ENCODE measurements at regions not wholly inside any gene's neighbourhood (a gene's known extent, or its start where the extent isn't known, plus 50 kb on each side); places are given as distances from the start of the nearest gene placed in this dataset.

DNA sequence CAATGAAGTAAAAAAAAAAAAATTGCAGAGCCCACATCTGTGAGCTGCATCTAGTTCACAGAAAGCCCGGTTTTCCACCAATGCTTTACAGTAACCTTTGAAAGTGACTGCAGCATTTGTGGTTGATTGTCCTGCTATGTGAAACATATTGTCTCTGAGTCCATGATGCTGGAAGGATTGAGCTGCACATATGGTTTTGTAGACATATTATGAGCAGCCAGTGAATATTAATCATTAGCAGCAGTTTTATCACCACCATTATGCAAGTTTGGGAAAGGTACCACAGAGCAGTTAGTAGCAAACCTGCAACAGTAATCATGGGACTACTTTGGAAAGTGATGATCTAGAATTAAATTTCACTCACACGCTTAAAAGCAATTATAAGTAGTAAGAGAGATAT is 151.5 kb upstream of the PRICKLE1 start:
- WGBS, 2 experiments: 99 to 100% methylated on average over 1 to 2 of the region's 2 CpGs
- Histone ChIP-seq H3K27ac (ENCODE audit: insufficient read depth, low read depth, low read length, poor library complexity, severe bottlenecking) (no peak overlapping the region), H3K9me3 (ENCODE audit: control insufficient read depth, low read length) (no peaks in the 10 kb centered on the region), H3K36me3 (ENCODE audit: control insufficient read depth, insufficient read depth, low read length) (no peaks in the 10 kb centered on the region), H3K4me3 (ENCODE audit: insufficient read depth, low read depth, low read length) (no peak overlapping the region), H3K4me1 (ENCODE audit: control insufficient read depth, insufficient read depth, low read length) (no peaks in the 10 kb centered on the region), H3K27me3 (ENCODE audit: control insufficient read depth, insufficient read depth, low read length, poor library complexity, severe bottlenecking) (no peaks in the 10 kb centered on the region)

GRCh38 chr12:42737398-42737797 is 147.9 kb upstream of the PRICKLE1 start:
- Histone ChIP-seq H3K27me3 (ENCODE audit: control insufficient read depth, insufficient read depth, low read length, poor library complexity, severe bottlenecking) (no peaks in the 10 kb centered on the region), H3K4me3 (ENCODE audit: insufficient read depth, low read depth, low read length) (no peak overlapping the region), H3K4me1 (ENCODE audit: control insufficient read depth, insufficient read depth, low read length) (no peaks in the 10 kb centered on the region), H3K9me3 (ENCODE audit: control insufficient read depth, low read length) (no peaks in the 10 kb centered on the region), H3K36me3 (ENCODE audit: control insufficient read depth, insufficient read depth, low read length) (no peaks in the 10 kb centered on the region), H3K27ac (ENCODE audit: insufficient read depth, low read depth, low read length, poor library complexity, severe bottlenecking) (no peak overlapping the region)
- 94 to 95% methylated on average over 3 of the region's 3 CpGs for WGBS, 2 experiments

DNA sequence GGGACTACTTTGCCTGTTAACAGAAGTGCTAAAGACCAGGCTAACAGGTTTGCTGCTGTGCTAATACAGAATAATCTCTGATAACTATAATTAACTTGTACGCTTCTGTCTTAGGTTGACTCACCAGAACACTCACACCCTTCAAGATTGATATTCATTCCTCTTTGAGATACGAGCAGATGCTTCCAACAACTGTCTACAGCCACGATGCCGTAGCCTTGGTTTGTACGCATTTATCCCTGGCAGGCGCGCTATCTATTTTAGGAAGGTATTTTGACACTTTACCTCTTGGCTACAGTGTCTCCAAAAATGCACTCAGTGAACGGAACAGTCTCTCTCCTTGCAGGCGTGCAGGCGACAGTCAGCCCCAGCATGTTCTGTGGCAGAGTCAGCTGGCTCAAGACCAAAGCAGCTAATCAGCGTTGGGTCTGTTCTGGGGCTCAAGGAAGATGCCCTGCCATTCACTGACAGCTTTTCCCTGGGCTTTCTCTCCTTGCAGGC is 146.4 kb upstream of the PRICKLE1 start:
- no peaks in the 10 kb centered on the region for H3K9me3 ChIP-seq (ENCODE audit: control insufficient read depth, low read length)
- WGBS, 2 experiments: 89 to 90% methylated on average over 11 of the region's 11 CpGs

GRCh38 chr12:42733911-42734310 is 144.4 kb upstream of the PRICKLE1 start:
- Histone ChIP-seq H3K27me3 (ENCODE audit: control insufficient read depth, insufficient read depth, low read length, poor library complexity, severe bottlenecking) (no peaks in the 10 kb centered on the region), H3K9me3 (ENCODE audit: control insufficient read depth, low read length) (no peaks in the 10 kb centered on the region), H3K36me3 (ENCODE audit: control insufficient read depth, insufficient read depth, low read length) (no peaks in the 10 kb centered on the region), H3K4me3 (ENCODE audit: insufficient read depth, low read depth, low read length) (no peak overlapping the region), H3K27ac (ENCODE audit: insufficient read depth, low read depth, low read length, poor library complexity, severe bottlenecking) (no peak overlapping the region), H3K4me1 (ENCODE audit: control insufficient read depth, insufficient read depth, low read length) (no peaks in the 10 kb centered on the region)
- 84 to 92% methylated on average over 3 of the region's 3 CpGs for WGBS, 2 experiments

More for the DNA sequence above, 146.4 kb upstream of the PRICKLE1 start:
- no peaks in the 10 kb centered on the region for H3K4me1 ChIP-seq (ENCODE audit: control insufficient read depth, insufficient read depth, low read length)
- H3K27me3 ChIP-seq (ENCODE audit: control insufficient read depth, insufficient read depth, low read length, poor library complexity, severe bottlenecking): no peaks in the 10 kb centered on the region
- no peak overlapping the region for H3K27ac ChIP-seq (ENCODE audit: insufficient read depth, low read depth, low read length, poor library complexity, severe bottlenecking)
- H3K4me3 ChIP-seq (ENCODE audit: insufficient read depth, low read depth, low read length): no peak overlapping the region
- H3K36me3 ChIP-seq (ENCODE audit: control insufficient read depth, insufficient read depth, low read length): no peaks in the 10 kb centered on the region

GRCh38 chr12:42732908-42733411 is 143.4 kb upstream of the PRICKLE1 start:
- Histone ChIP-seq H3K27ac (ENCODE audit: insufficient read depth, low read depth, low read length, poor library complexity, severe bottlenecking) (no peak overlapping the region), H3K4me1 (ENCODE audit: control insufficient read depth, insufficient read depth, low read length) (no peaks in the 10 kb centered on the region), H3K27me3 (ENCODE audit: control insufficient read depth, insufficient read depth, low read length, poor library complexity, severe bottlenecking) (no peaks in the 10 kb centered on the region), H3K9me3 (ENCODE audit: control insufficient read depth, low read length) (no peaks in the 10 kb centered on the region), H3K36me3 (ENCODE audit: control insufficient read depth, insufficient read depth, low read length) (no peaks in the 10 kb centered on the region), H3K4me3 (ENCODE audit: insufficient read depth, low read depth, low read length) (no peak overlapping the region)
- 90 to 97% methylated on average over 2 to 3 of the region's 3 CpGs for WGBS, 2 experiments

- H3K36me3 ChIP-seq (ENCODE audit: control insufficient read depth, insufficient read depth, low read length): no peaks in the 10 kb centered on the region
- H3K9me3 ChIP-seq (ENCODE audit: control insufficient read depth, low read length): no peaks in the 10 kb centered on the region
- H3K4me3 ChIP-seq (ENCODE audit: insufficient read depth, low read depth, low read length): no peak overlapping the region
- no peak overlapping the region for H3K27ac ChIP-seq (ENCODE audit: insufficient read depth, low read depth, low read length, poor library complexity, severe bottlenecking)
- H3K4me1 ChIP-seq (ENCODE audit: control insufficient read depth, insufficient read depth, low read length): no peaks in the 10 kb centered on the region
- 94 to 96% methylated on average over 4 of the region's 4 CpGs for WGBS, 2 experiments
- H3K27me3 ChIP-seq (ENCODE audit: control insufficient read depth, insufficient read depth, low read length, poor library complexity, severe bottlenecking): no peaks in the 10 kb centered on the region
Measured at GRCh38 chr12:42730291-42730690, 140.7 kb upstream of the PRICKLE1 start.

DNA sequence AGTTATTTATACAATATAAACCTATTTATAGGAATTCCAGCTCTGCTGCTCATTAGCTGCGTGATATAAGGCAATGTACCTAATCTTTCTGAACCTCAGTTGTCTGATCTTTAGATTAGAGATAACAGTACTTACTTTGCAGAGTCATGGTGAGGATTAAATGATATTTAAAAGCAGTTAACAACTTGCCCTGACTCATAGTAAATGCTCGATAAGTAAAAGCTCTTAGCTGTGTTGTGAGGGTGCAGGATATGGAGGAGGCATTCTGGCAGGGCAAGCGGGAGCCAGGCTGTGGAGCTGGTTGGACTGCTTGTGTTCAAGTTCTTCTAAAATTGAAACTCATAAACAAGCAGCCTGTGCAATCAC is 140.0 kb upstream of the PRICKLE1 start:
- H3K36me3 ChIP-seq (ENCODE audit: control insufficient read depth, insufficient read depth, low read length): no peaks in the 10 kb centered on the region
- WGBS, 2 experiments: 98 to 100% methylated on average over 3 of the region's 3 CpGs
- H3K4me3 ChIP-seq (ENCODE audit: insufficient read depth, low read depth, low read length): no peak overlapping the region
- no peaks in the 10 kb centered on the region for H3K4me1 ChIP-seq (ENCODE audit: control insufficient read depth, insufficient read depth, low read length)
- H3K9me3 ChIP-seq (ENCODE audit: control insufficient read depth, low read length): no peaks in the 10 kb centered on the region
- H3K27me3 ChIP-seq (ENCODE audit: control insufficient read depth, insufficient read depth, low read length, poor library complexity, severe bottlenecking): no peaks in the 10 kb centered on the region
- H3K27ac ChIP-seq (ENCODE audit: insufficient read depth, low read depth, low read length, poor library complexity, severe bottlenecking): no peak overlapping the region

GRCh38 chr12:42728770-42729534 is 139.4 kb upstream of the PRICKLE1 start:
- Histone ChIP-seq H3K27ac (ENCODE audit: insufficient read depth, low read depth, low read length, poor library complexity, severe bottlenecking) (no peak overlapping the region), H3K4me3 (ENCODE audit: insufficient read depth, low read depth, low read length) (no peak overlapping the region), H3K4me1 (ENCODE audit: control insufficient read depth, insufficient read depth, low read length) (no peaks in the 10 kb centered on the region), H3K36me3 (ENCODE audit: control insufficient read depth, insufficient read depth, low read length) (no peaks in the 10 kb centered on the region), H3K9me3 (ENCODE audit: control insufficient read depth, low read length) (no peaks in the 10 kb centered on the region), H3K27me3 (ENCODE audit: control insufficient read depth, insufficient read depth, low read length, poor library complexity, severe bottlenecking) (no peaks in the 10 kb centered on the region)
- 88 to 90% methylated on average over 8 to 9 of the region's 9 CpGs for WGBS, 2 experiments

DNA sequence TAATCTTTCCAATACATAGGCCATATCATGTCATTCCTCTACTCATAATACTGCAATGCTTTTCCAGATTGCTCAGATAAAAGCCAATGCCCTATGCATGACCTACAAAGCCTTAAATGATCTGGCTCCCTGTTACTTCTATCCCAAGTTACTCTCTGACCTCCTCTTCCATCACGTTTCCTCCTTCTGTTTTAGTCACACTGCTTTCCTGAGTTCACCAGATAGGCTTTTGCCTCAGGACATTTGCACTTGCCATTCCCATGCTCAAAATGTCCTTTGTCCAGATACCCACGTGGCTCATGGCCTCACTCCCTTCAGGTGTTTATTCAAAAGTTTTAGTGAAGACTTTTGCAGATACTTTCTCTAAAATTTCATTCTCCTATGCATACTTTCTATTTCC is 138.7 kb upstream of the PRICKLE1 start:
- H3K27ac ChIP-seq (ENCODE audit: insufficient read depth, low read depth, low read length, poor library complexity, severe bottlenecking): no peak overlapping the region
- no peaks in the 10 kb centered on the region for H3K36me3 ChIP-seq (ENCODE audit: control insufficient read depth, insufficient read depth, low read length)

DNA sequence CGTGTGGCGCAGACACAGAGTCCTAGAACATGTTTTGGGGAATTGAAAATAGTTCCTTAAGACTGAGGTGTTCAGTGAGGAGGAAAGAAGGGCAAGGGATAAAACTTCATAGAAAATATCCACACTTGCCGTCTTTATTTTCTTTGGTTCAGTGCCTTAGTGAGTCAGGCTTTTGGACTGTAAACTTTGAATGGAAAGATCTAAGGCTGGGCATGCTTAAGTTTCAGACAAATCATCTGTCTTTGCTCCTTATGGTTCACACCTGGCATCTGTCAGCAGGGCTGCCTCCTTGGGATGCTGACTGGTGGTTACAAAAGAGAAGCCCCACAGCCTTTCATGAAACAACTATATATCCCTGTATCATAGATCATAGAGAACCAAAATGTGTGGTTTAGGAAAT is 136.3 kb upstream of the PRICKLE1 start:
- no peaks in the 10 kb centered on the region for H3K36me3 ChIP-seq (ENCODE audit: control insufficient read depth, insufficient read depth, low read length)
- H3K9me3 ChIP-seq (ENCODE audit: control insufficient read depth, low read length): no peaks in the 10 kb centered on the region
- 91 to 98% methylated on average over 3 of the region's 3 CpGs for WGBS, 2 experiments
- no peak overlapping the region for H3K27ac ChIP-seq (ENCODE audit: insufficient read depth, low read depth, low read length, poor library complexity, severe bottlenecking)
- no peak overlapping the region for H3K4me3 ChIP-seq (ENCODE audit: insufficient read depth, low read depth, low read length)
- no peaks in the 10 kb centered on the region for H3K27me3 ChIP-seq (ENCODE audit: control insufficient read depth, insufficient read depth, low read length, poor library complexity, severe bottlenecking)
- no peaks in the 10 kb centered on the region for H3K4me1 ChIP-seq (ENCODE audit: control insufficient read depth, insufficient read depth, low read length)

More for the DNA sequence above, 138.7 kb upstream of the PRICKLE1 start:
- Histone ChIP-seq H3K27me3 (ENCODE audit: control insufficient read depth, insufficient read depth, low read length, poor library complexity, severe bottlenecking) (no peaks in the 10 kb centered on the region), H3K4me1 (ENCODE audit: control insufficient read depth, insufficient read depth, low read length) (no peaks in the 10 kb centered on the region), H3K4me3 (ENCODE audit: insufficient read depth, low read depth, low read length) (no peak overlapping the region), H3K9me3 (ENCODE audit: control insufficient read depth, low read length) (no peaks in the 10 kb centered on the region)
- 86 to 89% methylated on average over 2 of the region's 2 CpGs for WGBS, 2 experiments
